DND-41 (cell line): ENCODE measurements at regions not wholly inside any gene's neighbourhood (a gene's known extent, or its start where the extent isn't known, plus 50 kb on each side); places are given as distances from the start of the nearest gene placed in this dataset.

Source experiments
- ATAC-seq: fragments of 200-7000 bp; cut with Tn5 transposase; 3 replicates; pipeline ENCODE4 v1.9.1; 2021; ENCODE audit warnings: low read depth; ENCODE audit not compliant: insufficient read depth
- DNase-seq: peaks from one replicate; pipeline ENCODE4 v3.0.0-alpha.2; 2020
- H2AFZ ChIP-seq: 2 replicates; pipeline ENCODE4 v1.6.0; 2012; ENCODE audit warnings: low read depth, low read length
- H3K27ac ChIP-seq: 2 replicates; pipeline ENCODE4 v1.5.1; 2012; ENCODE audit warnings: low read length, inconsistent platforms
- H3K27me3 ChIP-seq: fragments of 200-600 bp; sonication (generic); 2 replicates; pipeline ENCODE4 v1.6.0; 2012; ENCODE audit warnings: low read length, mild to moderate bottlenecking, inconsistent platforms; ENCODE audit not compliant: insufficient read depth, poor library complexity
- H3K36me3 ChIP-seq: 2 replicates; pipeline ENCODE4 v1.5.1; 2012; ENCODE audit warnings: low read length, inconsistent platforms; ENCODE audit not compliant: insufficient read depth
- H3K4me1 ChIP-seq: 2 replicates; pipeline ENCODE4 v1.5.1; 2012; ENCODE audit warnings: mild to moderate bottlenecking, low read length; ENCODE audit not compliant: insufficient read depth
- H3K4me2 ChIP-seq: 2 replicates; pipeline ENCODE4 v1.6.0; 2012; ENCODE audit warnings: mild to moderate bottlenecking, moderate library complexity, low read length, inconsistent platforms; ENCODE audit not compliant: insufficient read depth
- H3K4me3 ChIP-seq, 2 experiments: fragments of 200-600 bp in 1 of 2; shearing (Covaris generic) in 1 of 2; 2 replicates each; pipeline ENCODE4 v1.5.1; 2012 to 2016; ENCODE audit warnings: inconsistent platforms in 2 of 2, low read length in 2 of 2, mild to moderate bottlenecking in 2 of 2, low read depth in 1 of 2, moderate library complexity in 1 of 2
- H3K79me2 ChIP-seq: 2 replicates; pipeline ENCODE4 v1.6.0; 2012; ENCODE audit warnings: low read length, inconsistent platforms; ENCODE audit not compliant: insufficient read depth
- H3K9ac ChIP-seq: 2 replicates; pipeline ENCODE4 v1.6.0; 2012; ENCODE audit warnings: low read depth, mild to moderate bottlenecking, inconsistent platforms, low read length, moderate library complexity
- H3K9me3 ChIP-seq: 2 replicates; pipeline ENCODE4 v1.5.1; 2012; ENCODE audit warnings: low read length, moderate library complexity, mild to moderate bottlenecking, inconsistent platforms; ENCODE audit not compliant: insufficient read depth, severe bottlenecking
- H4K20me1 ChIP-seq: 2 replicates; pipeline ENCODE4 v1.6.0; 2012; ENCODE audit warnings: low read length; ENCODE audit not compliant: insufficient read depth
- EZH2 ChIP-seq: IDR thresholded peaks from 3 replicates; pipeline ENCODE4 v1.6.1; 2012; ENCODE audit warnings: borderline replicate concordance, low read depth, mild to moderate bottlenecking, moderate library complexity, low read length, inconsistent platforms; ENCODE audit not compliant: severe bottlenecking
- TF ChIP-seq, protein P1 (sequence below): IDR thresholded peaks from 2 replicates; pipeline ENCODE4 v1.5.1; 2012; ENCODE audit warnings: borderline replicate concordance, low read length, moderate library complexity, mild to moderate bottlenecking; ENCODE audit not compliant: poor library complexity, severe bottlenecking; ENCODE audit errors: extremely low read depth

GRCh38 chr18:53765211-53765610 lies 459.3 kb downstream of the MBD2 start:
- Histone ChIP-seq H3K4me3 (no peak overlapping the region), H3K79me2 (no peaks in the 10 kb centered on the region), H3K9ac (no peak overlapping the region), H3K4me1 (no peaks in the 10 kb centered on the region), H3K27ac (no peak overlapping the region), H2AFZ (no peak overlapping the region), H3K4me2 (no peak overlapping the region), H3K9me3 (no peaks in the 10 kb centered on the region), H3K36me3 (no peaks in the 10 kb centered on the region), H4K20me1 (no peaks in the 10 kb centered on the region), H3K27me3 (no peaks in the 10 kb centered on the region)
- DNase-seq (no peak), ATAC-seq (no peak)
- TF ChIP-seq, protein P1, sequence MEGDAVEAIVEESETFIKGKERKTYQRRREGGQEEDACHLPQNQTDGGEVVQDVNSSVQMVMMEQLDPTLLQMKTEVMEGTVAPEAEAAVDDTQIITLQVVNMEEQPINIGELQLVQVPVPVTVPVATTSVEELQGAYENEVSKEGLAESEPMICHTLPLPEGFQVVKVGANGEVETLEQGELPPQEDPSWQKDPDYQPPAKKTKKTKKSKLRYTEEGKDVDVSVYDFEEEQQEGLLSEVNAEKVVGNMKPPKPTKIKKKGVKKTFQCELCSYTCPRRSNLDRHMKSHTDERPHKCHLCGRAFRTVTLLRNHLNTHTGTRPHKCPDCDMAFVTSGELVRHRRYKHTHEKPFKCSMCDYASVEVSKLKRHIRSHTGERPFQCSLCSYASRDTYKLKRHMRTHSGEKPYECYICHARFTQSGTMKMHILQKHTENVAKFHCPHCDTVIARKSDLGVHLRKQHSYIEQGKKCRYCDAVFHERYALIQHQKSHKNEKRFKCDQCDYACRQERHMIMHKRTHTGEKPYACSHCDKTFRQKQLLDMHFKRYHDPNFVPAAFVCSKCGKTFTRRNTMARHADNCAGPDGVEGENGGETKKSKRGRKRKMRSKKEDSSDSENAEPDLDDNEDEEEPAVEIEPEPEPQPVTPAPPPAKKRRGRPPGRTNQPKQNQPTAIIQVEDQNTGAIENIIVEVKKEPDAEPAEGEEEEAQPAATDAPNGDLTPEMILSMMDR, result no peak
- TF ChIP-seq EZH2, result no peak

DNA sequence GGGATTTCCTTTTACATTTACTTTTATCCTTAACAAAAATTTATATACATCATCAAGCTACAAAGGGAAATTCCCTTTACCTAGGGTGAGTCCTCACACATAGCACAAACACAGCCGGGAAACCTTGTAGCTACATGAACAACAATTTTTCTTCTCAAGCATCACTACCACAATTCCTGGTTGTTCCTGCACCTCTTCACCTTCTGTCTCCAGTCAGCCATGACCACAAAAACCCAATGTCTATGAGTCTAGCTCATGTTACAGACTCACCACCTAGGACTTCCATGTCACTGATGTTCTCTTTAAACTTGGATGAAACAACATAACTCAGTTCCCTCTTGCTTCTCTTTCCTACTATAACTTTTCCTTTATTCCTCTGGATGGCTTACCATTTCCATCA lies 460.4 kb downstream of the MBD2 start:
- Histone ChIP-seq H3K27ac (no peak overlapping the region), H4K20me1 (no peaks in the 10 kb centered on the region), H3K4me2 (no peak overlapping the region), H3K4me3 (no peak overlapping the region), H3K79me2 (no peaks in the 10 kb centered on the region), H3K36me3 (no peaks in the 10 kb centered on the region), H3K9me3 (no peaks in the 10 kb centered on the region), H2AFZ (no peak overlapping the region), H3K27me3 (no peaks in the 10 kb centered on the region), H3K4me1 (no peaks in the 10 kb centered on the region), H3K9ac (no peak overlapping the region)
- DNase-seq (no peak), ATAC-seq (no peak)
- TF ChIP-seq EZH2, result no peak
- TF ChIP-seq, protein P1, result no peak

GRCh38 chr18:53757328-53757727 lies 467.1 kb downstream of the MBD2 start:
- H3K9me3 ChIP-seq, result no peaks in the 10 kb centered on the region
- ATAC-seq, result no peak
- no peaks in the 10 kb centered on the region for H3K27me3 ChIP-seq
- H3K9ac ChIP-seq, result no peak overlapping the region
- no peak overlapping the region for H3K27ac ChIP-seq
- TF ChIP-seq EZH2, result no peak
- TF ChIP-seq, protein P1, result no peak
- H4K20me1 ChIP-seq, result no peaks in the 10 kb centered on the region
- DNase-seq, result no peak
- H3K36me3 ChIP-seq, result no peaks in the 10 kb centered on the region
- no peak overlapping the region for H2AFZ ChIP-seq
- no peaks in the 10 kb centered on the region for H3K79me2 ChIP-seq
- no peaks in the 10 kb centered on the region for H3K4me1 ChIP-seq
- no peak overlapping the region for H3K4me2 ChIP-seq
- no peak overlapping the region for H3K4me3 ChIP-seq

DNA sequence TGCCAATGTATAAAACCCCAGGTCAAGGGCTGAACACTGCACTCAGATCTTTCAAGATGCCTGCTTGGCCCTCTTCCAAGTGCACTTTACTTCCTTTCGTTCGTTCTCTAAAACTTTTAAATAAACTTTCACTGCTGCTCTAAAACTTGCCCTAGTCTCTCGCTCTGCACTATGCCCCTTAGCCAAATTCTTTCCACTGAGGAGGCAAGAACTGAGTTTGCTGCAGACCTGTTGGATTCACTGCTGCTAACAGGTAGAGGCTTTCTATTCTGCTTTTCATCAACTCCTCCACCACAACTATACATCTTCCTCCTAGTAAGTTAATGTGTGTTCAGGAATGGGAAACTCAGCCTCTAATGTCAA lies 467.9 kb downstream of the MBD2 start:
- H3K4me1 ChIP-seq, result no peaks in the 10 kb centered on the region
- no peak overlapping the region for H3K9ac ChIP-seq
- no peaks in the 10 kb centered on the region for H3K36me3 ChIP-seq
- no peak overlapping the region for H3K4me2 ChIP-seq
- no peak overlapping the region for H3K27ac ChIP-seq
- no peaks in the 10 kb centered on the region for H3K9me3 ChIP-seq
- DNase-seq, result no peak
- H3K79me2 ChIP-seq, result no peaks in the 10 kb centered on the region
- H4K20me1 ChIP-seq, result no peaks in the 10 kb centered on the region
- no peaks in the 10 kb centered on the region for H3K27me3 ChIP-seq
- H3K4me3 ChIP-seq, result no peak overlapping the region
- no peak for ATAC-seq
- no peak overlapping the region for H2AFZ ChIP-seq
- TF ChIP-seq EZH2, result no peak
- TF ChIP-seq, protein P1, result no peak
